NCI-H1048 (cell line): ENCODE measurements at regions not wholly inside any gene's neighbourhood (a gene's known extent, or its start where the extent isn't known, plus 50 kb on each side); places are given as distances from the start of the nearest gene placed in this dataset.
A peak's percentile ranks its signal among the peaks of the same experiment; 100 is the strongest.

Experiments used
- DNase-seq: peaks from one replicate; lab custom pipeline; 2025; lab: John Stamatoyannopoulos, UW

- no peak for DNase-seq
Measured at GRCh38 chr11:10358696-10359095, 53.8 kb downstream of the ADM start.

- no peak for DNase-seq
Measured at GRCh38 chr11:10359171-10359570, 54.3 kb downstream of the ADM start.

GRCh38 chr11:10360835-10361234 is 56.0 kb downstream of the ADM start:
- no peak for DNase-seq

- no peak for DNase-seq
Measured at GRCh38 chr11:10365045-10365444, 60.2 kb downstream of the ADM start.

GRCh38 chr11:10366568-10367331 is 61.9 kb downstream of the ADM start:
- peak; percentile 10 for DNase-seq

GRCh38 chr11:10371926-10372641 is 67.2 kb downstream of the ADM start:
- no peak for DNase-seq

GRCh38 chr11:10373340-10373739 is 68.5 kb downstream of the ADM start:
- no peak for DNase-seq

- DNase-seq: no peak
Measured at GRCh38 chr11:10373929-10374328, 69.1 kb downstream of the ADM start.

- no peak for DNase-seq
Measured at GRCh38 chr11:10374386-10374785, 69.5 kb downstream of the ADM start.

- DNase-seq: no peak
Measured at GRCh38 chr11:10375280-10375971, 70.6 kb downstream of the ADM start.

- no peak for DNase-seq
Measured at GRCh38 chr11:10376061-10376460, 71.2 kb downstream of the ADM start.

GRCh38 chr11:10377183-10377582 is 72.3 kb downstream of the ADM start:
- no peak for DNase-seq

- no peak for DNase-seq
Measured at GRCh38 chr11:10378362-10378761, 73.5 kb downstream of the ADM start.

GRCh38 chr11:10379022-10379421 is 74.1 kb downstream of the ADM start:
- no peak for DNase-seq

- no peak for DNase-seq
Measured at GRCh38 chr11:10379426-10379825, 74.6 kb downstream of the ADM start.

GRCh38 chr11:10379871-10380568 is 75.0 kb upstream of the AMPD3 start:
- DNase-seq: no peak

- DNase-seq: no peak
Measured at GRCh38 chr11:10380921-10381320, 74.1 kb upstream of the AMPD3 start.

- no peak for DNase-seq
Measured at GRCh38 chr11:10381736-10382135, 73.3 kb upstream of the AMPD3 start.

- no peak for DNase-seq
Measured at GRCh38 chr11:10382518-10382917, 72.5 kb upstream of the AMPD3 start.

- no peak for DNase-seq
Measured at GRCh38 chr11:10385696-10386095, 69.4 kb upstream of the AMPD3 start.

GRCh38 chr11:10386361-10386760 is 68.7 kb upstream of the AMPD3 start:
- no peak for DNase-seq

- DNase-seq: no peak
Measured at GRCh38 chr11:10386861-10387205, 68.2 kb upstream of the AMPD3 start.
